CD4-positive, alpha-beta T cell treated with Interleukin-15 for 4 hours (primary cell): ENCODE measurements at regions not wholly inside any gene's neighbourhood (a gene's known extent, or its start where the extent isn't known, plus 50 kb on each side); places are given as distances from the start of the nearest gene placed in this dataset.
"Not testable (repeated sequence)": the region's sequence is repeated elsewhere in the genome, so short reads cannot be mapped to it uniquely, and the experiment has no call there.

ENCODE experiments used
- DNase-seq: peaks from one replicate; pipeline ENCODE4 v3.0.0-alpha.2; 2020; ENCODE audit warnings: low spot score

DNA sequence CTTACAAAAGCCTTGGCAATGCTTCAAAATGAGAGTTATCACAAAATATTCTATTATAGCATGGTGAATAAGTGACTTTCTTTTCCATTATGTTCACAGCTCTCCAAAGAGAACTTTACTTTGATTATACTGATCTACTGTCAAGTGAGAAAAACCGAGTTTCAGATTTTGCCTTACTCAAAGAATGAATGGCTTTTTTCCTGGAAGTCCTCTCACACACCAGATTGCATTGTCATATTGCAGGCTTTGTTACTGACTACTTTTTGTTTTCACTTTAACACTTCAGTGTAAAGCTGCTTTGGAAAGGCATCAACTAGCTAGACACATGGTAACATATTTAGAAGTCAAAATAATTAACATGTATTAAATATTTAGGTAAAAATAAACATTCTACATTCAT is 765.2 kb upstream of the NUDT12 start:
- DNase-seq = no peak

DNA sequence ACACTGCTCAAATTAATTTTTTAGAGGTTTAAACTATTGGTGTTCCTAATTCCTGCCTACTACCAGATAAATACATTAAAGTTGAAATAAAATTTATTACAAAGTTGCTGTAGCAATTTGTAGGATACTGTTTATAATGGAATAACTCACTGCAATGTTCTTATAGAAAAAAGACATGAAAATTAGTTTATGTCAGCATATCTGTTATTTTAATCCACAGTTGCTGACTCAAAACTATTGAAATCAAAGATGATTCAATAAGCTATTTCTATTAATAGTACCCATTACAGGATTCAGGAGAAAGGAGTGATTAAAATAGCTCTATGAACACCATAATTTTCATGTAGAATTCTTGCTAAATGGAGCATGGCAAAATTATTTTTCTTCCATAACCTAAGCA is 764.4 kb upstream of the NUDT12 start:
- DNase-seq = no peak

DNA sequence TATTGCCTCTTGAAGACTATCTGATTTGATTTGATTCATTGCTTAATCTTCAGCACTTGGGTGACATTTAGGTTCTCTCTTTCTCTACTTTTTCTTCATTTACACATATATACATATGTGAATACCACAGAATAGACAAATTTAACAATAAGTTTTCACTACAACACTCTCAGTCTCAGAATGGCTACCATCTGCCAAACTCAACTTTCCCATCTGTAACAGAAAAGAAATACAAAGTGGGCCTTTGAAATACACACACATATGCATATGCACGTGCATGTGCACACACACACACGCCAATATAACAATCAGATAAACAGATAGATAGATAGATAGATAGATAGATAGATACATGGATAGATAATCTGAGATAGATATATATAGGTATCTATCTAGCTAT is 762.8 kb upstream of the NUDT12 start:
- no peak for DNase-seq

DNA sequence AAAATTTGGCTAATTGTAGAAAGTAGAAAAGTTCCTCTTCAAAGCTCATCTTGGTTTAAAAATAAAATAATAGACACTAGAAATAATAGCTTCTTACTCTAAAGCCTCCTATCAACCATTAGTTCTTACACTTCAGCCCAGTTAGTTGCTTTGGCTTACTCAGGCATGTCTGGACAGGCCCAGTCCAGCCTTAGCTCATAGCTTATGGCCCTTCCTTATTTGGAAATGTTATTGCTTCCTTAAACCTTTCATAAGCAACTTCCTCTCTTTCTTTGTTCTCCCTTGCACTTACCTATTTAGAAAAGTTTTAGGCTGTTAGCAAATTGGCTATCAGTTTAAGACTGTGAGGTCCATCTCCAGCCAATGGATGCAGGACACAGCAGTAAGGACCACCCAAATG is 754.1 kb upstream of the NUDT12 start:
- not testable (repeated sequence) for DNase-seq

DNA sequence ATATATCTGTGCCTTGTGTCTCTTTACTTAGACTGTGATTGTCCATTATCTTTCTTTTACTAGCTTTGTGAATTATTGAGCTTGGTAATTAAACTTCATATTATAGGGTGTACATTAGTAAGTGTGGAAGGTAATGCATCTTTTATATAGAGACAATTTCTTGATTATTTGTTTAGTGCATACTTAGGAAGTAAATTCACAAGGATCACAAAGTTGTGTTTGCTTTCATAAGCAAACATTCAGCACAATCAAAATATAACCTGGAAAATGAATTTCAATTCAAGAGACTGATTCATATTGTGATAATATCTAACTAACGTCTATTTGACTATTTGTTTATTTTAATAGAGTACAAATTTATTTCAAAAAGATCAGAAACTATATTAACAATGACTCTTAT is 749.9 kb upstream of the NUDT12 start:
- DNase-seq = no peak

DNA sequence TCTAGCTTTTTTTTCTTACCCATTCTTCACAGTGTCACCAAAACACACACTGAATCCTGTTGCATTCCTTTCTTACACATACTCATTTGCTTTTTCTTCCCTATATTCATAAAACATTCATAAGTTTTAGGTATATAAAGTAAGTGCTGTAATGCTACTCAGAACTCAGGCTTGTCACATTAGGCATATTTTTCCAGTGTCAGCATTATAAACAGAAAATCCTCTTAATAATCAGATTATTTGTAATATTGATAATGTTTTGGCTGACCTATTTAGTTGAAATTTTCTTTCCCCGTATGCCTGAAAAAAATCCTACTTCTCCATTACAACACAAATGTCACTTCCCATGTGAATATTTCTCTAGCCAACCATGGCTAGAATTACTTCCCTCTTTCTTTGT is 743.0 kb upstream of the NUDT12 start:
- DNase-seq = no peak

DNA sequence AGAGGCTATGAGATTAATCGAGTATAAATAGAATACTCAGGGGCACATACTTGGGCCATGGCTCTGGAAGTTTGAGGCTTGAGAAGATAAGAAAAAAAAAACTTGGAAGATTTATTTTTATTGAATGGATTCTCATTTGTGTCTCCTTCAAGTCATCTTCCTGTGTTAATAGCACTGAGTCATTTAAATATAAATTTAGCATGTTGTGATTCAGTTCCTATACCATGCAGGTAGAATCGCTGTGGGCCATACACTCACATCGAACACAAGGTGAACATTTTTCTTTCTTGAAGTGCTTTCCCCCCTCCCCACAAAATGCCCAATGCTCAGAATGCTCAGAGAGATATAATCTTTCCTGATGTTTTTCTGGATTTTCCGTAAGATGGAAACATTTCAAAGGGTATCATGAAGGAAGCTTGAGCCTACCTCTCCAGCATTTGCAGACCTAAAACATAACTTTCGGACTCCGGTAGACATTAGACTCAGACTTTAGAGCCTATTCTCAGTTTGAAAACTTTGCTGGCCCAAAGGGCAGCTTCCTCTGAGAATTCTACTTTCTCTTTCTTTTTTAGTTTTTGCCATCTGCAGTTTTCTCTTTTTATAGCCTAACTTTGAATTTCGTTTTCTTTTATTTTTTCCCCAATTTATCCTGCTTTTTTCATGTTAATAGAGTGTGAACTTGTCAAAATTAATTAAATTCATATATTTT is 737.6 kb upstream of the NUDT12 start:
- DNase-seq = no peak

DNA sequence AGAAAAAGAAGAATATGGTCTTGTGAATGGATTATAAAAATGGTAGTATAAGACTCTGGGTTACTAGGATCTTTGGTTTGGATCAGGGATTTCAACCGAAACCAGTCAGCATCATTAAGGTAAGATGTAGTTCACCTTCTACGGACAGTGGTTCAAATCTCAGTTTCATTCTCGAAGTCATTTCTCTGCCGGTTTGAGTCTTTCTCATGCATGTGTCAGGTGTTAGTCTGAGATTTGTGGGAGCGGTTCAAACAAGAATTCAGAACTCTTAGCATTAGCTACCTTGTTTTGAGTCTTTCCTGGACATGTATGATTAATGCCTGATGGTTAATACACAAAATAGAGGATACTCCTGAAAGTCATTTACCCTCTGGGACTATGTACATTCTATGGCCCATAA is 735.9 kb upstream of the NUDT12 start:
- no peak for DNase-seq

DNA sequence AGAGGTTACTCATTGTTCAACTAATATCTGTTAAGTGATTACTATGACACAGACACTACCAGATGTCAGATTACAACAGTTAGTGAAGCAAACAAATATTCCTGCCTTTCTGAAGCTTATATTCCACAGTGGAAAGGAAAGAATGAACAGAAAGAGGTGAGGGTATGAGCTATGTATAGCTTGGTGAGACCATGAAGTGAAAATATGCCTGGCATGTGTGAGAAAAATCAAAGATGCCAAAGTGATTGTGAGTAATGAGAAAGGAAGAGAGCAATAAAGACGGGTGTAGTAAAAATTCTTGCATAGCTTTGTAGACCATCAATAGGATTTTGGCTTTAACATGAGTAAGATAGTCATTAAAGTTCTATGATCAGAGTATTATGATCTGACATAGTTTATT is 734.5 kb upstream of the NUDT12 start:
- DNase-seq = no peak

DNA sequence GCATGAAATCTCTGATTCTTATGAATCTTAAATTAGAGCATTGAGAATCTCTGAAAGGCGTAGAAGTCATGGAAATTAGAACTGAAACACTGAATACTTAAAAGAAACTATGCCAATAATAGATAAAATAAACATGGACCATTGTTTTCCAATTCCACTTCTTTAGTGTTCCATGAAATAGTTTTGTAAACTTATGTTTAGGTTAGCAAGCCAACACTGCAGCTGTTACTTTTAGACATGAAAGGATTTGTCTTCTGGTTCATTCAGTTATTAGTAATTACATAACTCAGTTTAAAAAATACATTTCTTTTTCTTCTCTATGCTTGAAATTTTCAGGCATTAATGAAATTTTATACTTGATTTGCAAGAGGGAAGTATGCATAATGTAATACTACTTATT is 733.4 kb upstream of the NUDT12 start:
- DNase-seq = no peak

DNA sequence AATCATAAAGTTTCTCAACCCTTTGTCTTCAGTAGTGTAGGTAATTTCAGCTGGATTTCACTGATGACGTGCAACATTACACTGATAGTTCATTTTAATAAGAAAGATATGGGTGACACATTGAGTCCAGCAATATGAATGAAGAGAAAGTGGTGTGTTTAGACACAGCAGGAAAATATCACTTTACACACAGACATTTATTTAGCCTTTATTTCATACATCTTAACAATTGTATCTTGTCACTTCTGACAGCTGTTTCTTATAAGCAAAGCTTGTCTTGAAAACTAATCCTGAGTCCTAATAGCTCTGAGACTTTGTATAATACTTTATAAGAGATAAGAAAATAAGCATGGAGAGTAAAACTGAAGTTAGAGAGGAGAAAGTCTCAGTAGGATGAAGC is 720.5 kb upstream of the NUDT12 start:
- no peak for DNase-seq

DNA sequence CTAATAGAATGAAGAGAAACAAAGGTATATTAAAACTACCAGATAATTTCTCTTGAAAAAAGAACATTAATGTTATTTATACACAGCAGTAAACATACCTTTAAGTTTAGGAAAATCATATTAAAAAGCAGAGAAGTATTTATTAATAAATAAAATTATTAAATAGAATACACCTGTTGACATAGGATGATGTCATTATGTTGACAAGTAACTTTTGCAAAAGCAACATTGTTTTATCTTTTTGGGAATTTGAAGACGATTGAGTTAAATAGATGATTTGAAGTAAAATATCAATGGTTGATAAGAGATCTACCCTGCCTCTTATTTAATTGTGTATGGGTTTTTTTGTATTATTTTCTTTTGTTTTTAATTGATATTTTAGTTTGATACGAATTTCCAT is 711.1 kb upstream of the NUDT12 start:
- no peak for DNase-seq

DNA sequence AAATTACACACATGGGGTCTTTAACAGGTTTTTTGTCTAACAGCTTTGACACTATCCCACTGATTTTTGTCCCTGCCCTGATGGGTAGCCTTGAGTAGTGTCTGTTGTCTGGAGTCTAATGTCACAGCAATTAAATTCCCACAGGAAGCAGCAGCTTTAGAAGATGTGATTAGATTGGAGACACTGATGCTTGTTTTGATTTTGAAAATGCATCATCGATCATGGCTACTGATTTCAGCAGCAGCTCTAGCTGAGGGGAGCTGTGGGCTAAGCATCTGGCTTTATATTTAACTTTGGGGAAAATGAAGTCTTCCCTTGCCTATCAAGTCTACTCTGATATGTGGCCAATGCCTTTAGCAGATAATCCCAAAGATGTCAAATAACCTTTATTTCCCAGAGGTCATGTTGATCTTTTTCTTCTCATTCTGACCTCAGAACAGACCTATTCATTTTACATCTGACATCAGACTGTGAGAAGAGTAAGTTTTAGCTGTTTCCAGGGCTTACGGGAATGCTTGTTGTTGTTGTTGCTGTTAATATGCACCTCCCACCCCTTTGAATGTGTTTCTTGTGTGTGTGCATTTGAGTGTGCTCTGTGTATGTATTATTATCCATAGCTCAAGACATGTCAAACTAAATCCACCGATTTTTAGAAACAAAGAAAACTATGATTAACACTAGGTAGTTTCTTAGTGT is 704.9 kb upstream of the NUDT12 start:
- no peak for DNase-seq

DNA sequence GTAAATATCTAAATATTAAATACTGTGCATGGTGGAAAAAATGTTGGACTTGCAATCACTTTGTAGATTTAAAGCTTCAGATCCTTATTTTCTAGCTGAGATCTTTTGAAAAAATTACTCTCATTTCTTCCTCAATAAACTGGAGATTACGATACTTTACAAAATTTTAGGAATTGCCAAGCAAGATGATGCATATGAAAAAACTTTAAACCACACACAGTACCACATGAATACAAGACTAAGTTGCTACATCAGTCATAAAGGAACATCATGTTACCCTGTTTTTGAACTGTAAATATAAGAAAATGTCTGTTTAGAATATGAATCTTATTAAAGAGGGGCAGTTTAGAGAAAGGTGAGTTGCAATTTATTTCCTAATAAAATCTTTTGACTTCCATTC is 703.6 kb upstream of the NUDT12 start:
- DNase-seq = no peak

DNA sequence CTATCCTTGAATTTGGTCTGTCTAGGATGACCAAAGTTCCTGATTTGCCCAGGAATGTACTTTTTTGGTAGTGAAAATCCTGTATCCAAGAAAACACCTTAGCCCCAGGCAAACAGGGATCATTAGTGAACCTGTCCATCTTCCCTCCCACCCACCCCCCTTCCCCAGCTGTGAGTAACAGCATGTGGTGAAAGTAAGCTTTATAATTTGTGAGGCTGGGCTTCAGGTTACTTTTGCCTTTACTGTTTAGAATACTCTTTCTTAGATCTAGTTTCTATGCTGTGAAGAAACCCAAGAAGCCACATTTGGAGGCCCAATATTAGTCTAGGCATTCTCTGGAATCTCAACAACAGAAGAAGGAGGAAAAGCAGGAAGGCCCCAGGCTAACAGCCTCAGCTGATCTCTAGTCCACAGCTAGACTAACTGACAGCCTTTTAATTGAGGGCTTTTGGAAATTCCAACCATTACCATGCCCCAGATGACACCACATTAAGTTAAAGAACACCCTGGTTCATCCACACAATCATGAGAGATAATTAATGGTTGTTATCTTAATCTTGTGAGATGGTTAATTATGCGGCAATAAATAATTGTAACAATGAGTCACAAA is 703.0 kb upstream of the NUDT12 start:
- DNase-seq = no peak

DNA sequence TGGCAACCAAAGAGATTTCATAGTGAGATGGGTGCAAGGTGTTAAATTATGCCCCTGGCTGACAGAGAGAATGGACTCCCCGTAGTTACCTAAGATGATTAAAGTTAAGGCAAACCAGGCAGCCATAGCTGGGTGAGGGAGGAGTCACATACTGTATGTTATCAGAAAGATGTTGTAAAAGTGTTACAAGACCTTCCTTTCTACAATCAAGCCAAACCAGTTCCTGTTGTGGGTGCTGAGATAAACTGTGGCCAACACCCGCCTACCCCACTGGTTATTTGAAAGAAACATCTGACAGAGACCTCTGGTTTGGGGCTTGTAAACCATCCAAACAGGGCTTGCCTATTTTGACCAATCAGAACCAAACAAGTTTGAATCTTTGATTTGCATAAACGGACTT is 684.7 kb upstream of the NUDT12 start:
- no peak for DNase-seq

DNA sequence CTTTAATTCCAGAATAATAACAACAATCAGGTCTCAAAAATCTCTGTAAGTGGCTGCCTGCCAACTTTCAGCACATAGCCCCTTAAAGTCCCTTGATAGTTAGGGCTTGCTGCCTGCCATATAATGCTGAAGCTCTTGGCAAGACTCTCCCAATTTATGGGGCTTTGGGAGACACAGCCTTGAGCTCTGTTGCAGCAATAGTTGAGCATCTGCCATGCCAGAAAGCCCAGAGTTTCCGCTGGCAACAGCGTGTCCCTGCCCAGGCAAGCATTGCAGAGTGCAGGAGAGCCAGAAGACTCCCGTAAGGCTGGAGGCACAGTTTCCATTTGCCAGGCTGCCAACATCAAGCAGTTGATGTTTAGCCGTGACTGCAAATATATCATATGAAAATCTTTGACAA is 678.5 kb upstream of the NUDT12 start:
- DNase-seq = no peak

DNA sequence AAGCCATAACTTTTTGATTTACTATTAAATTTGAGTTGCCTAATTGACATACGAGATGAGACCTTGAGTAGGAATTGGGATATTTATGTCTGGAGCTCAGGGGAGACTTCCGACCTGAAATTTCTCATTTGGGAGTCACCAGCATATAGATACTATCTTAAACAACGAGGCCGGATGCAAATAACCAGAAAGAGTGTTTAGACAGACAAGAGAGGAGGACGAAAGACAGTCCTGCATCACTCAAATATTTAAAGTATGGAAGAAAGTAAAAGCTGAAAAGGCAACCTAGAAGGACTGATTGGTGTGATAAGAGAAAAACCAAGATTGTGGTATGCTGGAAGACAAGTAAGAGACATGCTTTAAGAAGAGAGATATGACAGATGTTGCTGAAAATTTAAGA is 675.0 kb upstream of the NUDT12 start:
- no peak for DNase-seq

DNA sequence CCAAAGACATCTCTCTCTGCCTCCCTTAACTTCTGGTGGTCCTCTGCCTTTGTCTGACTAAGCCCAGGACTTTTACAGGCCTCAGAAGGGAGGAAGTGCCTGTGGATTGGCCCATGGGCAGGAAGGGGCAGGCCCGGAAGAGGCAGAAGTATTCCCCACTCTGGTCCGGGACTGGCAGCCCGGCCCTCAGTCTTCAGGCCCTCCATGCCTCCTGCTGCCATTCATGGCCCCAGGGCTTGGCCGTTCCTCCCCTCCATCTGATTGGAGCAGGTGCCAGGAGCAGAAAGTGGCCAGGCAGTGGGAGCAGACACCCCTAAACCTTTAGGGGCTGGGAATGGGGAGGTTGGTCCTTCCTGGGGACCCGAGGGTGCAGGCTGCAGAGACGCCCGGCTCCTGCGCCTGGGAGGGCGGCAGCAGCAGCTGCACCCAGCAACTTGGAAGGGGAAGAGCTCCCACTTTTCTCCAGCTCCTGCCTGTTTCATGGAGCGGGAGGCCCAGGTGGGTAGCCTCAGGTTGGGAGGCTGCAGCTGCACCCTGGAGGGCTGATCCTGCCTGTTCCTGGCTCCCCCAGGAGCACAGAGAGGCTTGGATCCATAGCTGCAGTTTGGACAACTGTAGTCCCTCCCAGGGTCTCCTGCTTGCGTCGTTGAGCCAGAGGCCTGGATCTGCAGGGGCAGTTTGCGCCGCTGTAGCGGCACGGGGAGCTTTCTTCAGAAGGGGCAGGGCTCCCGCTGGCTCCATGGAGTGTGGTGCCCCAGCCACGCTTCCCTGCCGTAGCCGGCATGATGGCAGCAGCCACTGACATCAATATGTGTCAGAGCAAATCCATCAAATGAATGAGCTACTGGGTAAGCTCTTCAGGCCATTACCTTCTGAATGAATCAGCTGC is 661.5 kb upstream of the NUDT12 start:
- no peak for DNase-seq

DNA sequence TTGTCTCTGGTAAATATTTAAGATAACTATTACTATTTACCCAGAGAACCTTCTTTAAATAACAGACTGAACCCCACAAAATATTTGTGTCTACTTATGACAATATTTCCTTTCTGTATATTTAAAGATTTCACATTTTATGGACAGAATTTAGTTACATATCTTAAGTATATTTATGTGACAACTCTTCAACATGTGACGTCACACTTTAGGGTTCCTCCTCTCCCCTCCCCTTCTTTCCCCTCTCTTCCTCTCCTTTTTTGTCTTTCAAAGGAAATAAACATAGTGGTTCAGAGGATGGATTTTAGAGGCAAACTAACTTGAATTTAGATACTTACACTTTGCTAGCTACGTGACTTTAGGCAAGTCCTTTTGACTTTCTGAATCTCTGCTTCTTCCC is 655.6 kb upstream of the NUDT12 start:
- no peak for DNase-seq

DNA sequence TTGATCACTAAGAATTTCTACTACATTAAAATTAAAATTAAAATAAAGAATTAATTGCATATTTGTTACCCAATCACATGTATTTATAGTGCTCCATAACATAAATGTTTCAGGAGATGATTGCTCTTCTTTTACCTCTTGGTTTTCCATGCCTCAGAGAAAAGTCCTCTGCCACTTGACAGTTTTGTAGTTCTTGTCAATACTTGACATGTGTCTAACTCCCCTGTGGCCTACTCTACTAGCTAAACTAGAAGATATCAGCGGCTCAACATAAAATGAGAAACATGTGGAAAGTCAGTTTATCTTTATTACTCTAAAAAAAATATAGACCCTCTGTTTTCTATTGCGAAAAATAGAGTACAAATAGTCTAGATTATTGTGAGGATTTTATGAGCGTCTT is 650.6 kb upstream of the NUDT12 start:
- no peak for DNase-seq

DNA sequence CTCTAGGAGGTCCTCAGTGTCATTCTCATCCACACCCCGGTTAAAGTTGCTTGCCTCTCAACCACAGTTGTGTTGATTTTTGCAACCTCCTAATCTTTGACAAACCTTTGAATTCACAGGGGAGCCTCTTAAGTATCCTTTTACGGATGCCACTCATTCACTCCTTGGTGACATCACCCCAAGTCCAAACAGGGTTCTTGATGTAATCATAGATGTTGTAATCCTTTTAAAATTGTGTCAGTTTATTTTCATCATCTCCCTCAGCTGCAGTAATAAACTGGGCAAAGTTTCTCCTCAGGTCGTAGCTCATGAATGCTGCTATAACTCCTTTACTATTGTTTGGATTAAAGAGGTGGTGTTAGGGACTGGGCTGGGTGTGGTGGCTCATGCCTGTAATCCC is 637.2 kb upstream of the NUDT12 start:
- DNase-seq = no peak

DNA sequence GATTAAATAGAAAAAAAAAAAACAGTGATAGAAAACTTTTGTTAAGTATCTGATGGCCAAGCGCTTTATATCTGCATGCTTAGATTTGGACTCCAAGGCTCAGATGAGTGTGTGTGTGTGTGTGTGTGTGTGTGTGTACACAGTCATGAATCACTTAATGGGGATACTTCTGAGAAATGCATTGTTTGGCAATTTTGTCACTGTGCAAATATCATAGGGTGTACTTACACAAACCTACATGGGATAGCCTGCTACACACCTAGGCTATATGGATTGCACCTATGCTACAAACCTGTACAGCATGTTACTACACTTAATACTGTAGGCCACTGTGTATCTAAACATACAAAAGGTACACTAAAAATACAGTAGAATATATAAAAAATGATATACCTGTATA is 635.6 kb upstream of the NUDT12 start:
- DNase-seq = no peak
